Smooth muscle cell (in vitro differentiated cells): ENCODE measurements at regions not wholly inside any gene's neighbourhood (a gene's known extent, or its start where the extent isn't known, plus 50 kb on each side); places are given as distances from the start of the nearest gene placed in this dataset.

Experiments used
- DNase-seq: peaks from one replicate; lab custom pipeline; 2025; ENCODE audit not compliant: unreplicated experiment; lab: John Stamatoyannopoulos, UW
- H2AFZ ChIP-seq: fragments of 200-600 bp; sonication (generic); 2 replicates; pipeline ENCODE4 v1.6.0; 2016; ENCODE audit warnings: antibody characterized with exemption, low read depth, mild to moderate bottlenecking
- H3F3A ChIP-seq: fragments of 200-600 bp; sonication (generic); 2 replicates; pipeline ENCODE4 v1.6.0; 2017; ENCODE audit warnings: antibody characterized with exemption, low read depth
- H3K27ac ChIP-seq: fragments of 200-600 bp; sonication (generic); 2 replicates; pipeline ENCODE4 v1.5.1; 2016; ENCODE audit warnings: low read depth, mild to moderate bottlenecking
- H3K27me3 ChIP-seq: fragments of 200-600 bp; sonication (generic); 2 replicates; pipeline ENCODE4 v1.6.1; 2016; ENCODE audit warnings: low read depth, mild to moderate bottlenecking
- H3K36me3 ChIP-seq: fragments of 200-600 bp; sonication (generic); 2 replicates; pipeline ENCODE4 v1.5.1; 2016; ENCODE audit warnings: low read depth
- H3K4me1 ChIP-seq: fragments of 200-600 bp; sonication (generic); 2 replicates; pipeline ENCODE4 v1.5.1; 2016; ENCODE audit warnings: low read depth
- H3K4me2 ChIP-seq: fragments of 200-600 bp; sonication (generic); 2 replicates; pipeline ENCODE4 v1.6.0; 2016; ENCODE audit warnings: mild to moderate bottlenecking
- H3K4me3 ChIP-seq: fragments of 200-600 bp; sonication (generic); 2 replicates; pipeline ENCODE4 v1.5.1; 2016; ENCODE audit warnings: mild to moderate bottlenecking
- H3K79me2 ChIP-seq: fragments of 200-600 bp; sonication (generic); 2 replicates; pipeline ENCODE4 v1.6.0; 2016; ENCODE audit warnings: low read depth, mild to moderate bottlenecking
- H3K9ac ChIP-seq: fragments of 200-600 bp; sonication (generic); 2 replicates; pipeline ENCODE4 v1.6.0; 2016; ENCODE audit warnings: low read depth
- H3K9me3 ChIP-seq: fragments of 200-600 bp; sonication (generic); replicated peaks from 2 replicates; pipeline ENCODE4 v1.5.1; 2016; ENCODE audit warnings: low read depth
- H4K20me1 ChIP-seq: fragments of 200-600 bp; sonication (generic); 2 replicates; pipeline ENCODE4 v1.6.0; 2016; ENCODE audit warnings: low read depth
- WGBS: methylation state at CpG from one replicate; pipeline ENCODE4 v1.1.7; 2016; ENCODE audit warnings: low lambda C conversion rate; 5-methylcytosine and 5-hydroxymethylcytosine counted together
- TF ChIP-seq, protein P1 (sequence below): fragments of 200-600 bp; sonication (generic); IDR thresholded peaks from 2 replicates; pipeline ENCODE4 v1.5.1; 2017; ENCODE audit warnings: borderline replicate concordance, mild to moderate bottlenecking, antibody characterized with exemption; ENCODE audit not compliant: insufficient read depth, poor library complexity, severe bottlenecking

DNA sequence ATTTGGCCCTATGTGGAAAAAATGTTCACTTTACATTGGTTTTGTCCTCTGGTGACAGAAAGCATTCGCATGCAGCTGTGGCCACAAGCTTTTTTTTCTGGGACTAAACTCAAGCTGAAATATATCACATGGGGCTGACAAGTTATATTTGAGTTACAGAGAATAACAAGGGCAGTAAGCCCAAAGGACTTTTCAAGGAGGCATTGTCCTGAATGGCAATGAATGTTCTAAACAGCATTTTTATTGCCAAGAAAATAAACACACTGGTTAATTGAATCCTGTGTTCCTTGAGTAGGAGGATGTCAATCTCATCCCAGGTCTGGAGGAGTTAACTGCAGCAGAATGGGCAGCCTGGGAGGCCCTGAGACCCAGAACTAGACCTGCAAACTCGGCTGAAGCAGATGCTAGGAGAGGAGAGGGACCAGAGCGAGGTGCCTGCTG lies 114.5 kb downstream of the COPRS start:
- no peak overlapping the region for H3K27ac ChIP-seq

DNA sequence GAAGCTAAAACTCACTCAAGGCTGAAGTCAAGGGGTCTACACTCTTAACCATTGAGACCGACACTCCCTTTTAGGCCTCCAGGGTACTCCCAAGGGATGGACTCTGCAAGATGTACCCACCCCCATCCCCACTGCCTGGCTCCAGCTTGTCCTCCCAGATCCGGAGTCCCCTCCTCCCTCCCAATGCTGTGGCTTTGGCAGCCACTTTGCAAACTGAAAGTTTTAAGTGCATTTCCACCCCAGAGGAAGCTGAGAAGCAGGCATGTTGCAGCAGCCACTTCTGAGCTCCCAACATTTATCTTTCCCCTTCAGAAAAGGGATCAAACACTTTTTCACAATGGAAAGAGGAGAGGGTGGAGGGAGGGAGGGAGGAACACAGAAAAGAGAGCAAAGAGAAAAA lies 115.2 kb downstream of the COPRS start:
- TF ChIP-seq, protein P1, sequence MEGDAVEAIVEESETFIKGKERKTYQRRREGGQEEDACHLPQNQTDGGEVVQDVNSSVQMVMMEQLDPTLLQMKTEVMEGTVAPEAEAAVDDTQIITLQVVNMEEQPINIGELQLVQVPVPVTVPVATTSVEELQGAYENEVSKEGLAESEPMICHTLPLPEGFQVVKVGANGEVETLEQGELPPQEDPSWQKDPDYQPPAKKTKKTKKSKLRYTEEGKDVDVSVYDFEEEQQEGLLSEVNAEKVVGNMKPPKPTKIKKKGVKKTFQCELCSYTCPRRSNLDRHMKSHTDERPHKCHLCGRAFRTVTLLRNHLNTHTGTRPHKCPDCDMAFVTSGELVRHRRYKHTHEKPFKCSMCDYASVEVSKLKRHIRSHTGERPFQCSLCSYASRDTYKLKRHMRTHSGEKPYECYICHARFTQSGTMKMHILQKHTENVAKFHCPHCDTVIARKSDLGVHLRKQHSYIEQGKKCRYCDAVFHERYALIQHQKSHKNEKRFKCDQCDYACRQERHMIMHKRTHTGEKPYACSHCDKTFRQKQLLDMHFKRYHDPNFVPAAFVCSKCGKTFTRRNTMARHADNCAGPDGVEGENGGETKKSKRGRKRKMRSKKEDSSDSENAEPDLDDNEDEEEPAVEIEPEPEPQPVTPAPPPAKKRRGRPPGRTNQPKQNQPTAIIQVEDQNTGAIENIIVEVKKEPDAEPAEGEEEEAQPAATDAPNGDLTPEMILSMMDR = no peak
- Histone ChIP-seq H3K4me1 (peaks cover 13% of the 10 kb centered on the region), H3K36me3 (no peaks in the 10 kb centered on the region), H3K27me3 (no peaks in the 10 kb centered on the region), H3K4me2 (peak overlapping the region; percentile 11), H3K9me3 (no peaks in the 10 kb centered on the region), H3K4me3 (no peak overlapping the region), H2AFZ (no peak overlapping the region), H3K9ac (no peak overlapping the region), H3K79me2 (no peaks in the 10 kb centered on the region), H3K27ac (no peak overlapping the region), H4K20me1 (no peaks in the 10 kb centered on the region), H3F3A (peaks cover 32% of the 10 kb centered on the region)
- DNase-seq = no peak
- 25% methylated on average over 2 of the region's 2 CpGs for WGBS

More for the DNA sequence above, 114.5 kb downstream of the COPRS start:
- no peaks in the 10 kb centered on the region for H3K9me3 ChIP-seq
- H3F3A ChIP-seq = peaks cover 35% of the 10 kb centered on the region
- no peaks in the 10 kb centered on the region for H3K27me3 ChIP-seq
- no peak overlapping the region for H3K4me3 ChIP-seq
- H3K4me2 ChIP-seq = peak overlapping the region; percentile 11
- H2AFZ ChIP-seq = no peak overlapping the region
- WGBS = 29% methylated on average over 3 of the region's 3 CpGs
- no peaks in the 10 kb centered on the region for H4K20me1 ChIP-seq
- no peak overlapping the region for H3K9ac ChIP-seq
- H3K4me1 ChIP-seq = peaks cover 20% of the 10 kb centered on the region
- DNase-seq = no peak
- H3K36me3 ChIP-seq = no peaks in the 10 kb centered on the region
- H3K79me2 ChIP-seq = no peaks in the 10 kb centered on the region
- TF ChIP-seq, protein P1 = no peak

DNA sequence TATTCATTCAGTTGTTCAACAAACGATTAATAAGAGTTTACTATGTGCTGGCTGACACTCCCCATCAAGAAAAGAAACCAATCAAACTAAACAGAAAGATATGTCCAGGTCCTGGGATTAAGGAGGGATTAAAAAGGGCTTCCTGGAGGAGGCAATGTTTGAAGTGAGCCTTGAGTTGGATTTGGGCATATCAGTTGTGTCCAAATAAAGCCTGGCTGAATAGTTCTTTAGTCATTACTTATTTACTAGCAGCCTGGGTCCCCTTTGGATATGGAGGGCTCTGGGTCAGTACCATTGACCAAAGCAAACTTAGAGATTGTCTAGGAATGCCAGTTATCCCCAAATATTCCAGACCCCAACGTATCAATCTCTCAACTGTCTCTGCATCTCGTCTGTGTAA lies 117.7 kb downstream of the COPRS start:
- TF ChIP-seq, protein P1 = no peak
- Histone ChIP-seq H3K27ac (peak overlapping the region; percentile 63), H3K79me2 (no peaks in the 10 kb centered on the region), H3K36me3 (no peaks in the 10 kb centered on the region), H2AFZ (no peak overlapping the region), H3K4me1 (peaks cover 13% of the 10 kb centered on the region), H3K4me3 (no peak overlapping the region), H4K20me1 (no peaks in the 10 kb centered on the region), H3F3A (peaks cover 32% of the 10 kb centered on the region), H3K9ac (no peak overlapping the region), H3K4me2 (peak overlapping the region; percentile 45), H3K27me3 (no peaks in the 10 kb centered on the region), H3K9me3 (no peaks in the 10 kb centered on the region)
- 36% methylated on average over 3 of the region's 3 CpGs for WGBS
- no peak for DNase-seq

DNA sequence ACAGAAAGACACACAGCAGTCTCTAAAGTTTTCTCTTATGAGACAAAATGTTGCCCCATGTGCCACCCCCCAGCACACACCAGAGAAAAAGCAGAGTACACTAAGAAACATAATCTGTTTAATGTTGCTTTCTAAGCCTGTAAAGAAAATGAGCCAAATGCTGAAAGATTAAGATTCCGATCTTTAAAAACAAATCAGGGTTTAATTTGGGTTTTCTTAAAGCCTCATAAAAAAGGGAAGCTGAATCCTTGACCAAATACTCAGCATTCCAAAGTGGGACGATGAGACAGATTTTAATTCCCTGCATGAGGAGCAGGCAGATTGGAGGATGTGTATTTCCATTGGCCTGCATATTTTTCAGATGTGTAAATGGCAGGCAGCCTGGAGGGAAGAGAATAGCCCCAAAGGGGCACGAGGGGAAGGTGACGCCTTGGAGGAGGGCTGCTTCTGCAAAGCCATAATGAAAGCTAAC lies 118.4 kb downstream of the COPRS start:
- Histone ChIP-seq H3K9ac (peak overlapping the region; percentile 12), H2AFZ (no peak overlapping the region), H3K27me3 (no peaks in the 10 kb centered on the region), H3K4me2 (no peak overlapping the region), H4K20me1 (no peaks in the 10 kb centered on the region), H3K36me3 (no peaks in the 10 kb centered on the region), H3K79me2 (no peaks in the 10 kb centered on the region), H3K4me3 (no peak overlapping the region), H3K27ac (peak overlapping the region; percentile 84), H3F3A (peaks cover 32% of the 10 kb centered on the region), H3K4me1 (peaks cover 13% of the 10 kb centered on the region), H3K9me3 (no peaks in the 10 kb centered on the region)
- 8% methylated on average over 4 of the region's 4 CpGs for WGBS
- TF ChIP-seq, protein P1 = no peak
- DNase-seq = no peak
